ENCODE measurements at regions not wholly inside any gene's neighbourhood (a gene's known extent, or its start where the extent isn't known, plus 50 kb on each side); places are given as distances from the start of the nearest gene placed in this dataset.
"Not testable (repeated sequence)": the region's sequence is repeated elsewhere in the genome, so short reads cannot be mapped to it uniquely, and the experiment has no call there.

- no peak for ATAC-seq
- DNase-seq = no peak
Observed at GRCh38 chr12:83349907-83350611, 663.4 kb downstream of the TMTC2 start.

- ATAC-seq = no peak
- no peak for DNase-seq
Observed at GRCh38 chr12:83346333-83346732, 659.6 kb downstream of the TMTC2 start.

- no peak for DNase-seq
- ATAC-seq = no peak
Observed at GRCh38 chr12:83343767-83344166, 657.1 kb downstream of the TMTC2 start.

- DNase-seq (no peak), ATAC-seq (no peak)
Observed at GRCh38 chr12:83335748-83336147, 649.0 kb downstream of the TMTC2 start.

GRCh38 chr12:83326666-83327065, 640.0 kb downstream of the TMTC2 start:
- DNase-seq = no peak
- ATAC-seq = no peak

GRCh38 chr12:83323866-83324265, 637.2 kb downstream of the TMTC2 start:
- no peak for DNase-seq
- no peak for ATAC-seq

GRCh38 chr12:83322809-83323208, 636.1 kb downstream of the TMTC2 start:
- ATAC-seq = no peak
- DNase-seq = no peak

- DNase-seq (no peak), ATAC-seq (no peak)
Observed at GRCh38 chr12:83321971-83322370, 635.3 kb downstream of the TMTC2 start.

- ATAC-seq (no peak), DNase-seq (no peak)
Observed at GRCh38 chr12:83320350-83320749, 633.6 kb downstream of the TMTC2 start.

GRCh38 chr12:83318386-83319098, 631.8 kb downstream of the TMTC2 start:
- DNase-seq = no peak

GRCh38 chr12:83317595-83317994, 630.9 kb downstream of the TMTC2 start:
- ATAC-seq = no peak
- DNase-seq = no peak

More at GRCh38 chr12:83318386-83319098, 631.8 kb downstream of the TMTC2 start:
- no peak for ATAC-seq

GRCh38 chr12:83313827-83314226, 627.1 kb downstream of the TMTC2 start:
- no peak for ATAC-seq
- no peak for DNase-seq

GRCh38 chr12:83313322-83313721, 626.6 kb downstream of the TMTC2 start:
- DNase-seq (no peak), ATAC-seq (no peak)

- DNase-seq = no peak
- ATAC-seq = no peak
Observed at GRCh38 chr12:83276904-83277303, 590.2 kb downstream of the TMTC2 start.

- no peak for ATAC-seq
- no peak for DNase-seq
Observed at GRCh38 chr12:83271201-83271600, 584.5 kb downstream of the TMTC2 start.

GRCh38 chr12:83265808-83266207, 579.1 kb downstream of the TMTC2 start:
- DNase-seq (no peak), ATAC-seq (no peak)

- no peak for DNase-seq
Observed at GRCh38 chr12:83261998-83262397, 575.3 kb downstream of the TMTC2 start.

GRCh38 chr12:83260126-83260525, 573.4 kb downstream of the TMTC2 start:
- not testable (repeated sequence) for DNase-seq, ATAC-seq

More at GRCh38 chr12:83261998-83262397, 575.3 kb downstream of the TMTC2 start:
- ATAC-seq = no peak

- ATAC-seq (no peak), DNase-seq (no peak)
Observed at GRCh38 chr12:83257726-83258125, 571.0 kb downstream of the TMTC2 start.

GRCh38 chr12:83256562-83256961, 569.9 kb downstream of the TMTC2 start:
- ATAC-seq (no peak), DNase-seq (no peak)

- no peak for ATAC-seq
Observed at GRCh38 chr12:83250866-83251265, 564.2 kb downstream of the TMTC2 start.

GRCh38 chr12:83245156-83245555, 558.5 kb downstream of the TMTC2 start:
- DNase-seq (no peak), ATAC-seq (no peak)

More at GRCh38 chr12:83250866-83251265, 564.2 kb downstream of the TMTC2 start:
- no peak for DNase-seq

- DNase-seq = no peak
- ATAC-seq = no peak
Observed at GRCh38 chr12:83244001-83244400, 557.3 kb downstream of the TMTC2 start.

GRCh38 chr12:83233987-83234386, 547.3 kb downstream of the TMTC2 start:
- not testable (repeated sequence) for DNase-seq

More at GRCh38 chr12:83233987-83234386, 547.3 kb downstream of the TMTC2 start:
- not testable (repeated sequence) for ATAC-seq
